NCI-H2196 (cell line): ENCODE measurements at regions not wholly inside any gene's neighbourhood (a gene's known extent, or its start where the extent isn't known, plus 50 kb on each side); places are given as distances from the start of the nearest gene placed in this dataset.
"Not testable (repeated sequence)": the region's sequence is repeated elsewhere in the genome, so short reads cannot be mapped to it uniquely, and the experiment has no call there.

Experiments
- DNase-seq: peaks from one replicate; lab custom pipeline; 2025; ENCODE audit not compliant: unreplicated experiment; lab: John Stamatoyannopoulos, UW

DNA sequence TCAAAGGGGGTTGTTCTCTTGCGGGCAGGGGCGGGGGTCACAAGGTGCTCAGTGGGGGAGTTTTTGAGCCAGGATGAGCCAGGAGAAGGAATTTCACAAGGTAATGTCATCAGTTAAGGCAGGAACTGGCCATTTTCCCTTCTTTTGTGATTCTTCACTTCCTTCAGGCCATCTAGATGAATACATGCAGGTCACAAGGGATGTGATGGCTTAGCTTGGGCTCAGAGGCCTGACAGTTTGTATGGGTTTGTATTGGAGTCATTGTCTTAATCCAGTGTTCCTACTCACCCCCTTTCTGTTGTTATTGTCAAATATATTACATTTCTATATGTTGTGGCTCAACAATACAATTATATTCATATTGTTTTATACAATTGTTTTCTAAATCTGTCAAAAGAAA lies 238.0 kb downstream of the SUCLG1 start:
- DNase-seq = not testable (repeated sequence)

DNA sequence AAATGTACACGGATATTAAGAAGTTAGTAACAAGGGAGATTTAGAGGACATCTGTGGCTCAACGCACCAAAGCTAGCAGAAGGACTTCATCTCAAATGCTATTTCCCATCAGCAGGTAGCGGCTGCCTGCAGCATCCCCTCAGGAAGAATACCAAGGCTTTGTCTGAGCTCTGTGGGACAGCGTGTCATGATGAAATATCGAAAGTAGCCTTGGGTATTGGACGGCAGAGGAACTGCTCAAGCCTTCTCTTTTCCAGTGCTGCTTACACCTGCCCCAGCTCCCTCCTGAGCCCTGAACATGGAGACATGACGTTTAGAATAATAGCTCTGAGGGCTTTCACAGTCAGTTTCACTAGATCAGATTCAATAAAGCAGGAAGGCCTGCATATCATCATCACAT lies 241.6 kb downstream of the SUCLG1 start:
- no peak for DNase-seq

DNA sequence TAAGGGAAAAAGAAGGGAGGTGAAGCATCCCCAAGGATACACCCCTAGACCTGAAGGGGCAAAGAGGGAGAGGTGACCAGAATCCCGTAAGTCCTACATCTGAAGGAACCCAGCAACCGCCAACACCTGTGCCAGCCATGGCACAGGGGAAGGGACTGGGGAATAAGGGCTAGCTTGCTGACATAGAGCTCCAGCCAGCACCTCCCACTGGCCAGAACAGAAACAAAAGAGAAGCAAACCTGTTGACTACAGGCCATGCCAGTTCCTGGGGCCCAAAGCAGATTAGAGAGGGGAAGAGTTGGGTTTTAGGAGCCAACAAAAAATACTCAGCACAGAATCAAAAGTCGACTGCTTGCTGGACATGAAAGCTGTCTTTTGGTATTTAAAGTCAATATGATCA lies 244.6 kb downstream of the SUCLG1 start:
- DNase-seq = no peak

DNA sequence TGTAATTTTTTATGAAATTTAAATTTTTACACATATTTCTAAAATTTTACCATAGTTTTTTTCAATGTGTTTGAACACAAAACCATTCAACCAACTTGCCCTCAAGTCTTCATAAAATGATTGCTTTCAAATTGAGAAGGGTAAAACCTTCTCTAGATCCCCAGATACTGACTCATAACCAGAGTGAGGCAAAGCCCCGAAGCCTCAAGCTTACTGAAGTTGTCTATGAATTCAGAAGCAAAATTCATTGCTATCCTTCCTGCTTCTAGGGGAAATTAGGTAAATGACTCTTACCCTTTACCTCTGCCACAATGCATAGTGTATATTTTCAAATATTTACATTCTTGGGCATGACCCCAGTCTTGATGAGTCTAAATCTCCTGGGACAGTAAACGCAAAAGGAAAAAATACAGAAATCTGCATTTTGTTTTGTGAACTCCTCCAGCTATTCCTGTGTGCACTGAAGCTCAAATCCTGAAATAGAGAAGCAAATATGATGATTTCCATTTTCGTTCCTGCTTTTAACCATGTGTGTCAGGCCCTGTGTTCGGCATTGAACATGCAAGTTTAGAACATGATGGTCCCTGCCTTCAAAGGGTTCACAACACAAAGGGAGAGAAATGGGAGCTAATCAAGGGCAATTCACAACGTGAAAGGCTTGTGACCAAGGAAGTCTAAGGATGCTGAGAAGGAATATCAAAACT lies 246.3 kb downstream of the SUCLG1 start:
- no peak for DNase-seq

DNA sequence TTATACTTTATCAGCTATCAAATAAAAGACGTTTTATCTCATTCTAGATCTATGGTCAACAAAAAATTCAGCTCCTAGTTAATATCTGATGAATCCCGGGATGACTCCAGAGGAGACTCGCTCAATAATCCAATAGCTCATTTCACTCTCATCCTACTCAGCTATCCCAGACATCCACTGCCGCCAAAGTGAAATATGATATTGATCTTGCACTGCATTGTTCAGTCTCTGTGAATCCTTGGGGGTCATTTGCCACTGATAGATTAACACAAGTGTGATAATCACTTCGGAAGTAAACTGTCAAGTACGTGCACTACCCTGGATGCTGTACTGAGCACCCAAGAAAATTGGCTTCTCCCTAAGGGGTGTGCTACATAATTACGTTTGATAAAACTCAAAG lies 249.1 kb downstream of the SUCLG1 start:
- DNase-seq = no peak

DNA sequence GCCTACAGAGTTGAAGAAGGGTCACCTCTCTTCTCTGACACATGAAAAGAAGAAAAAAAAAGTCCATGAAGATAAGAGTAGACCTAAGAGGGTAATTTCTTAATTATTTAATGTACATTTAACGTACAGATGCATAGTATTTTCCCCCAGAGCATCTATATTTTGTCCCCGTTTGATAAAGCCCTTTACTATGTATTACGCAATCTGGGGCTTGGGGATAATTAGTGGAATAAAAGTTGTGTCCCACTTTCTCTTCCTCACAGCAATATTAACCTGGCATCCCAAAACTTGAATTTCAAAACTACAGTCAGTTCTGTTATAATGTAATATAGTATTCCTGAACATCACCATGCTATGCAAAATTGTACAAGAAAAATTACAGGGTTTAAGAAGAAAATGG lies 254.1 kb downstream of the SUCLG1 start:
- no peak for DNase-seq

DNA sequence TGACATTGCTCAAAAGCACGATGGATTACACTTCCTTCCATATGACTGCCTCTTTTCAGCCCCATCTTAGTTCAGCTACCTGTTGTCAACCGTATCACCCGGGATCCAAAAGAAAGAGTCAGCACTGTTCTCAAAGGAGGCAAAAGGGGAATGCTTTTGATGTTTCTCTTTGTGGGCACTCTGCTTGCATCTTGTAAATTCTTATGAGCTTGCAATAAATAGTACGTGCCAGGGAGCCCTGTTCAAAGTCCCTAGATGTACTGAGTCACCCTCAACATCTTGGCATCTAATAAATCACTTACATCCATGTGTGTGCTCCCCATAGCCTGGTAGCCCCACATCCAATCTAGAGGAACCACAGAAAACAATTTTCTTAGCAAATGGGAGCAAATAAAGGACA lies 256.9 kb downstream of the SUCLG1 start:
- DNase-seq = no peak

DNA sequence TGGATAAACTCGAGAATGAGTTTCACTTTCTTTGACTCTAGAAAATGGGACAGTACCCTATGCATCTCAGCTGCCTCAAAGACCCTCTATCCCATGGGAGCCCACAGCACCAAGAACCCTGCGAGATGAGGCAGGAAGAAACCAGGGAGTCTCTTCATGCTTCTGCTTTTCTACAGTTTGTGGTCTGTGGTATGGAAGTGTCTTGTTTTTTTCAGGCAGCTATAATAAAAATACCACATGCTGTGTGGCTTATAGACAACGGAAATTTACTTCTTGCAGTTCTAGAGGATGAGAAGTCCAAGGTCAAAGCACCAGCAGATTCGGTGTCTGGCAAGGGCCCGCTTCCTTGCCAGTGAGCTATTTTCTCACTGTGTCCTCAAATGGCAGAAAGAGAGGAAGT lies 257.9 kb downstream of the SUCLG1 start:
- no peak for DNase-seq

DNA sequence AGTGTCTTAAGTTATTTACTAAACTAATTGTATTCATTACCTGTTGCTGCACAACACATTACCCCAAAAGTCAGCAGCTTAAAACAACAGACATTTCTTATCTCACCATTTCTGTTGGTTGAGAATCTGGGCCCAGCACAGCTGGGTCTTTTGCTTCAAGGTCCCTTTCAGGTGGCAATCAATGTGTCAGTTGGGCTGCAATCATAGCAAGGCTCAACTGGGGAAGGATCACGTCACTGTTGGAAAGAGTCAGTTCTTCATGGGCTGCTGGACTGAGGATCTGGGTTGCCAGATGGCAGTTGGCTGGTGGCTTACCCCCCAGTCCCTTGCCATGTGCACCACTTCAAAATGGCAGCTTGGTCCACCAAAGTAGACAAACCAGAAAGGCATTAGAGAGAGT lies 261.2 kb downstream of the SUCLG1 start:
- no peak for DNase-seq

DNA sequence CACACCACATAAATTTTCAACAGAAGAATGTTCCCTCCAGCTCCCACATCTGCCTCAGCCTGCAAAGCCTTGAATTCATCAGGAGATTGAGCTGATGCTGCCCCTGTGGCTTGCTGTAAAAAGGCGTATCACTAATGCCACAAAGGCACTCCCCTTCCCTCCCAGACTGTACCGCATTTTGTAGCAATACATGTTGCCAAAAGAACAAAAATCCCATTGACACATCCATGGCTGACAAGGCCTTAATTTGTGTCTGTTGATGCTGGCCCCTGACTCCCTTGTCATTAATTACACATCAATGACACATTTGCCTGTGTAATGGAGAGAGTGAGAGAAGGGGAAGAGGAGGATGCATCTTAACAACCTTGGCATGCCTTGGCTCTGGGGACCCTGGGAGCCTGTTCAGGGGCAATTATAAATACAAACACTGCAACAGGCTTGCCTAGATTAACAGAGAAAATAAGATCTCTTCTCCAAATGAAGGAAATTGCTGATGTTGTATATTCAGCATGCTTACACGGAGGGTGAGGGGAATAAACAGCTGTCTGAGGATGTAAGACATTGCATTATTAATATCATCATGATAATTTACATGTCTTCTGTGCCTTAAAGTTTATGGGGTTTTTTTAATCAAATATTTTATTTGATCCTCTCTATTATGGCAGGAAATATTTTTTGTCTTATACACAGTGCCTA lies 264.0 kb downstream of the SUCLG1 start:
- no peak for DNase-seq

DNA sequence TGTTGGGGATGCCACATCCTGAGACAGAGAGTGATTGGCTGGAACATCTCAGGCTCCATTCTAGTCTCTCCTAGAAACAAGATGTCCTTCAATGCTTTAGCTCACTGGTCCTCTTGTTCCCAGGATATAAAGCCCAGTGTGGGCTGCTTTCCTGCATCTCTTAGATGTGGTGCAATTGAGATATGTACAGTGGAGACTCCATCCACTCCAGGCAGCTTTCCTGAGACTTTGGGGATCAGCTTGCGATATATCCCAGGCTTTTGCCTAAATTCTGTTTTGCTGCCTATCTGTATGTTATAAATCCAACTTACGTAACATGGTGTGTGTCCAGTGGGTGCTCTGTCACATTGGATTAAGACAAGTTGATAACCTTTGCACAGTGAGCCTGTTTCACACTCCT lies 264.9 kb downstream of the SUCLG1 start:
- no peak for DNase-seq

DNA sequence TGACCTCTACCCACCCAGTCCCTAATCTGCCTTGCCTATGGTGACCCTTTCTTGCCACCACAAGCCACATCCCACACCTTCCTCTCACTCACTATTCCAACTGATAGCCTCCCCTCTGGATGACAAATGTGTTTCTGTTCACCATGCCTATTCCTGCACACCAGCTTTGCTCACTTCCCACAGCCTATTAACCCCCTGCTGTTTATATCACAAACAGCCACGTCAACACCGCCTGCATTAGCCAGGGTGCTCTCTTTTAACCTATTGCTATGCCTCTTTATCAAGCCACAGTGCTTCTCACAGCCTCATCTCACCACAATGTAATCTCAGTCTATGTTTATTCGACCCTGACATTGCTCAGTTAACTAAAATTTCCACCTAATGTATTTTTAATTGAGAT lies 271.8 kb downstream of the SUCLG1 start:
- DNase-seq = no peak

DNA sequence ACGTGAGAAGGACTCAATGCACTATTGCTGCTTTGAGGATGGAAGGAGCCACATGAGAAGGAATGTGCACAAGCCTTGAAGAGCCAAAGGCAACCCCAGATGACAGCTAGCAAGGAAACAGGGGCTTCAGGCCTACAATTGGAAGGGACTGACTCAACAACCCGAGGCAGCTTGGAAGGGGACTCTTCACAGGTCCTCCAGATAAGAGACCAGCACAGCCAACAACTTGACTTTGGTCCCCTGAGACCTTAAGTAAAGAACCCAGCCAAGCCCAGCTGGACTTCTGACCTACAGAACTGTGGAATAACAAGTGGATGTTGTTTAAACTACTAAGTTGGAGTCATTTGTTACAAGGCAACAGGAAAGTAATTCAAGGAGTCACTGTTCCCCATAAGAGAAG lies 277.2 kb downstream of the SUCLG1 start:
- DNase-seq = no peak

DNA sequence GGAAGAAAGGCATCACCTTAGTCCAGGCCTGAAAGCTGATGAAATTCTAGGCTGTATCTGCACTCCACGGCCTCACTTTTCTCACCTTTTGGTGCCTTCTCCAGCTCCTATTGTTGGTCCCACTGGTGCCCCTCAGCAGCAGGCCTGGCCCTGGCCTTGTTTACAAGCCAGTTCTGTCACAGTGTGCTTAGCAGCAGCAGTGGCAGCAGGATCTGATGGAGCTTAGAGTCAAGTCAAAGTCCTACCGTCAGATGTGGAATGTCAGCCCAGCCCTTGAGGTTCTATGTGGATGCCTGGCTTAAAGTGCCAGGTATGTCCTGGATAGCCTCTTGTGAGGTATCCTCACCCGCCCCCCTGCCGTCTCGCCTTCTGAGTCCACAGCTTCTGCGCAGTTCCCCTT lies 281.3 kb downstream of the SUCLG1 start:
- no peak for DNase-seq

DNA sequence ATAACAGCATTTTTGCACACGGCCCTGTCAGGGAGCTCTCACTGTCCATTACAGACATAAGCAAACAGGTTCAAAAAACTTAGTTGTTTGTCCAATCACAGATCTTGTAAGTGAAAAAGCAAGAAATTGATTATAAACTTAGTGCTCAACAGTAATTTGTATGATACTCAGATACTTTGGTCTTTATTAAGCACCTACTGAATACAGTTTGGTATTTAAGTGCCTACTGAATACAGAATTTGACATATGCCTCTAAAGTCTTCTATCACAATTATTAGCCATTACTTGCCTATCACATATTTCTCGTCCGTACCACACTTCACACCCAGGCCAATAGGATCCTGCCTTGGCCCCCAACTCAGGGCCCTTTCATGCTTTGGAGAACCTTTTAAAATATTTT lies 283.1 kb downstream of the SUCLG1 start:
- DNase-seq = no peak

DNA sequence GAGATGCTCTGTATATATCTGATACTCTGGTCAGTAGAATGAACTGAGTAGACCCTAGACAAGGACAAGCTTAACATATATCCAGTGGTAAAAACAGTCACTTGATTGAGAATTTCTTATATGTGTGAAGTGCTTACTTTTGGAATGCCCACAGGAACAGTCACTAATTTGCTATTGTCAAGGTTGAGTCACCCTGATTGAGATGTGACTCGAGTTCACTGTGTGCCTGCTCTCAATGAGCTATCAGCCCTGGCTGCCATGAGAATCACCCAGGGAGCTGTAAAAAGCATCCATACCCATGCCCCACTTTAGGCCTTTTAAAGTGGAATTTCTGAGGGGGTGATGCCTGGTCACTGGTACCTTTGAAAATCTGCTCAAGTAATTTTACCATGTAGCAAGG lies 283.7 kb downstream of the SUCLG1 start:
- no peak for DNase-seq

DNA sequence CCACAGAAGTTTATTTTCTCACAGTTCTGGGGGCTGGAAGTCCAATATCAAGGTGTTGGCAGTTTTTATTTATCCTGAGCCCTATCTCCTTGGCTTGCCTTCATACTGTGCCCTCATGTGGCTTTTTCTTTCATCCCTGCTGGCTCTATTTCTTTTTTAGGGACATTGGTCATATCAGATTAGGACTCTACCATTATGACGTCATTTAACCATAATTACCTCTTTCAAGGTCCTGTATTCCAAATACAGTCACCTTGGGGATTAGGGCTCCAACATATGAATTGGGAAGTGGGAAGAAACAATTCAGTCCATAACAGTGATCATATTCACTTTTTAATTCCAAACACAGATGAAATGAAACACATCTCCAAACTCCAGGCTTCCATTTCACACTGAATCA lies 286.0 kb downstream of the SUCLG1 start:
- no peak for DNase-seq

DNA sequence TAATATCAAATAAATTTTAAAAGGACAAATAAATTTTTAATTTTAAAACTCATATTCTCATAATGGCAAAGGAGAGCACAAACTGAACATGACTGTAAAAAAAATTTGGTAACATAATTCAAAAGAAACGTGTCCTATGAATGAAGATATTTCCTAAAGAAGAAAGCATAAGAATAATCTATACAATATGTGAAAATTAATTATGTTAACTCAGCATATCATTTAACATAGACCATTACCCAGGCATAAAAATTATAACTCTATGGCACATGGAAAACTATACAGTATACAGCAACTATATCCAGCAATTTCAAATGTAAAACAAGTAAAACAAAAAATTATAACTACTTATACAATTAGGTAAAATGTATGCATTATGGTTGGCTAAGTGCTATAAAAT lies 288.1 kb downstream of the SUCLG1 start:
- no peak for DNase-seq

DNA sequence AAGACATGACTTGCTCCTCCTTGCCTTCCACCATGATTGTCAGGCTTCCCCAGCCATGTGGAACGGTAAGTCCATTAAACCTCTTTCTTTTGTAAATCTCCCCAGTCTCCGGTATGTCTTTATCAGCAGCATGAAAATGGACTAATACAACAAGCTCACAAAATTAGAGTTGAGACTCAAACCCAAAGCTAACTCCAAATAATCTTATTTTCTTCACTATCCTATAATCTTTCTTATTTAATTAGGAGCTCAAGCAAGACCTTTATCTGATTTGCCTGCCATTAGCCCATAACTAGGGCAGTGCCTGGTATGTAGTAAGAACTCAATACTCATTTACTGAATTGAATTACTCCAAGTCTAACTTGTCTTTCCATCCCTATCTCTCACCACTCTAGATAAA lies 289.2 kb downstream of the SUCLG1 start:
- no peak for DNase-seq

DNA sequence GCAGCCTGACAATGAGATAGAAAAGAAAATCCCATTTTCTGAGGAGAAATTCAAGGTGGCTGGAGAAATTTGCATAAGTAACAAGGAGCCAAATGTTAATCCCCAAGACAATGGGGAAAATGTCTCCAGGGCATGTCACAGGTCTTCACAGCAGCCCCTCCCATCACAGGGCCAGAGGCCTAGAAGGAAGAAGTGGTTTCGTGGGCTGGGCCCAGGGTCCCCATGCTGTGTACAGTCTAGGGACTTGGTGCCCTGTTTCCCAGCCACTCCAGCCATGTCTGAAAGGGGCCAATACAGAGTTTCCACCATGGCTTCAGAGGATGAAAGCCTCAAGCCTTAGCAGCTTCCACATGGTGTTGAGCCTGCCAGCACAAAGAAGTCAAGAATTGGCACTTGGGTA lies 290.5 kb downstream of the SUCLG1 start:
- not testable (repeated sequence) for DNase-seq

DNA sequence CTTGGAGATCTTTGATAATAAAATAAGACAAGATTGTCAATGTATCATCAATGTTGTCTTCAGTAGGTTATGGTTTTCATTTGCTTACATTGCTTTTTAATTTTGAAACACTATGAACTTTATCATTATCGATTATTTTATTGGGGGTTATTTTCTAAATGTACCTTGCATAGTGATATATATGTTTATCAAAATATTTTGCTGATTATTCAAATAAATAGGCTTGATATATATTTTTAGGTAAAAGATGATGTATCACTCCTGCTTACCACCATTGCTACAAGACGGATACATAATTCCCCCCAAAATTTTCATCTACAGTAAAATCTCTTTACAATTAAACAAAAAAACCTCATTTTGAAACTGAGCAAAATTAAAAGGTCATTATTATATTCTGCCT lies 293.8 kb downstream of the SUCLG1 start:
- no peak for DNase-seq

DNA sequence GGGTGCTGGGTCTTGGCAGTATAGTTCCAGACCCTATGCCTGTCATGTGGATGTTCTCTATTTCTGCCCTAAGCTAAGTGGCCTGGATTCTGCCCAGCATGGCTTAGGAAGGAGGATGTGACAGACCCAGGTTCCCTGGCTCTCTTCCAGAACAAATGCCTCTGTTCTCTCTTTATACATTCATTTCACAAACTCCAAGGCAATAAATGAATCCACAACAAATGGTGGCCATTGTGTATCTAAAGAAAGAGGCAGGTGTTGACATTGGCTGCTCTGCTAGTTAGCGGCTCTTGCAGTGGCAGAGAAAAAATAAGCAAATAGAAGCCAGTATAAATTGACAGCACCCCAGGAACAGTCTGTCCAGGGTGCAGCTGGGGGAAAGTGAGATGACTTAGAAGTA lies 298.6 kb downstream of the SUCLG1 start:
- DNase-seq = no peak

DNA sequence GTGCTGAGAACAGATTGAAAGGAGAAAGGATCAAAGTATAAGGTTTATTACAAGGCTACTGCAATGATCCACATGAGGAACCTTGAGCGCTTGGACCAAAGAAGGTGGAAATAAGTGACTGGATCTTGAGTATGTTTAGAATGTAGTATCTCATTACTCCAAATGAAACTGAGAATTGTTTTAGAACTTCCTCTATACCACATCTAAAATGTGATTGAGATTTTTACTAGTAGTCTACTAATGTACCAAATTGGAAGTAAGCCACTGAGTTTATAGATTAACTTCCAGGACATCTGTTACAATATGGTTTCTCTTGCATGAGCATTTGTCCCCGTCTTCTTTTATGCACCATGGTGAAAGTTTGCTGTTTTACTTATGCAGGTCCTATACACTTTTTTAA lies 300.5 kb downstream of the SUCLG1 start:
- DNase-seq = no peak
